Brain microvascular endothelial cell (primary cell): ENCODE measurements at regions not wholly inside any gene's neighbourhood (a gene's known extent, or its start where the extent isn't known, plus 50 kb on each side); places are given as distances from the start of the nearest gene placed in this dataset.

Experiments used
- DNase-seq: peaks from one replicate; pipeline ENCODE4 v3.0.0-alpha.2; 2020
- H3K27ac ChIP-seq: fragments of 250-450 bp; sonication (Bioruptor Pico); 2 replicates; pipeline ENCODE4 v1.5.1; 2020; ENCODE audit warnings: mild to moderate bottlenecking, moderate library complexity
- H3K27me3 ChIP-seq: fragments of 250-450 bp; sonication (Bioruptor Pico); replicated peaks from 2 replicates; pipeline ENCODE4 v1.5.1; 2020; ENCODE audit warnings: mild to moderate bottlenecking
- H3K36me3 ChIP-seq: fragments of 250-450 bp; sonication (Bioruptor Pico); replicated peaks from 2 replicates; pipeline ENCODE4 v1.5.1; 2020; ENCODE audit warnings: mild to moderate bottlenecking
- H3K4me3 ChIP-seq: 2 replicates; pipeline ENCODE4 v1.5.1; 2011; ENCODE audit warnings: low read depth, mild to moderate bottlenecking, control low read depth, low read length, moderate library complexity
- CTCF ChIP-seq: IDR thresholded peaks from 2 replicates; pipeline ENCODE4 v1.5.1; 2011; ENCODE audit warnings: low read depth, mild to moderate bottlenecking, moderate library complexity, low read length, control low read depth, inconsistent platforms; ENCODE audit errors: missing control alignments
- in situ Hi-C: cut with HindIII; loops from 2 replicates; pipeline ENCODE4 v1.10.0; 2017; ENCODE audit warnings: low sequenced_read_pairs, low pct_ligation_motif_present

GRCh38 chrX:42021058-42021457, 97.7 kb upstream of the CASK start:
- Histone ChIP-seq H3K27me3 (no peaks in the 10 kb centered on the region), H3K36me3 (no peaks in the 10 kb centered on the region), H3K27ac (no peak overlapping the region), H3K4me3 (no peak overlapping the region)
- no peak for DNase-seq
- TF ChIP-seq CTCF = no peak
- in situ Hi-C loops = no loop called here

- no peak overlapping the region for H3K4me3 ChIP-seq
- in situ Hi-C loops = no loop called here
Observed at GRCh38 chrX:42020225-42020624, 96.9 kb upstream of the CASK start.

GRCh38 chrX:42017971-42018370, 94.6 kb upstream of the CASK start:
- no peak overlapping the region for H3K4me3 ChIP-seq
- no peak overlapping the region for H3K27ac ChIP-seq
- DNase-seq = no peak
- in situ Hi-C loops = no loop called here
- H3K27me3 ChIP-seq = no peaks in the 10 kb centered on the region
- no peaks in the 10 kb centered on the region for H3K36me3 ChIP-seq
- no peak for TF ChIP-seq CTCF

More at GRCh38 chrX:42020225-42020624, 96.9 kb upstream of the CASK start:
- no peak for TF ChIP-seq CTCF
- no peak overlapping the region for H3K27ac ChIP-seq
- no peaks in the 10 kb centered on the region for H3K36me3 ChIP-seq
- no peaks in the 10 kb centered on the region for H3K27me3 ChIP-seq
- DNase-seq = no peak

GRCh38 chrX:42000836-42001235, 77.5 kb upstream of the CASK start:
- Histone ChIP-seq H3K36me3 (no peaks in the 10 kb centered on the region), H3K27ac (no peak overlapping the region), H3K4me3 (no peak overlapping the region), H3K27me3 (no peaks in the 10 kb centered on the region)
- in situ Hi-C loops = no loop called here
- DNase-seq = no peak
- no peak for TF ChIP-seq CTCF

GRCh38 chrX:41984628-41985027, 61.3 kb upstream of the CASK start:
- in situ Hi-C loops = no loop called here
- no peaks in the 10 kb centered on the region for H3K36me3 ChIP-seq
- no peak overlapping the region for H3K4me3 ChIP-seq
- no peaks in the 10 kb centered on the region for H3K27me3 ChIP-seq
- DNase-seq = no peak
- TF ChIP-seq CTCF = no peak
- no peak overlapping the region for H3K27ac ChIP-seq

- TF ChIP-seq CTCF = no peak
- Histone ChIP-seq H3K36me3 (no peaks in the 10 kb centered on the region), H3K27me3 (no peaks in the 10 kb centered on the region), H3K27ac (no peak overlapping the region), H3K4me3 (no peak overlapping the region)
- in situ Hi-C loops = no loop called here
- DNase-seq = no peak
Observed at GRCh38 chrX:41982953-41983352, 59.6 kb upstream of the CASK start.
